Suprapubic skin (tissue), 4 donors: ENCODE measurements at regions not wholly inside any gene's neighbourhood (a gene's known extent, or its start where the extent isn't known, plus 50 kb on each side); places are given as distances from the start of the nearest gene placed in this dataset.

Source experiments
- DNase-seq, 2 donors: peaks; one replicate each; pipeline ENCODE4 v3.0.0-alpha.2; 2019; ENCODE audit warnings: low spot score in 2 of 2
- H3K27ac ChIP-seq: fragments of 200-600 bp; sonication (generic); one replicate; pipeline ENCODE4 v1.5.1; 2019
- H3K27me3 ChIP-seq: fragments of 200-600 bp; sonication (generic); one replicate; pipeline ENCODE4 v1.5.1; 2019
- H3K36me3 ChIP-seq: fragments of 200-600 bp; sonication (generic); one replicate; pipeline ENCODE4 v1.5.1; 2019
- H3K4me1 ChIP-seq: fragments of 200-600 bp; sonication (generic); one replicate; pipeline ENCODE4 v1.5.1; 2019
- H3K4me3 ChIP-seq: fragments of 200-600 bp; sonication (generic); one replicate; pipeline ENCODE4 v1.5.1; 2019; ENCODE audit warnings: mild to moderate bottlenecking
- H3K9me3 ChIP-seq: fragments of 200-600 bp; sonication (generic); one replicate; pipeline ENCODE4 v1.5.1; 2019
- EP300 ChIP-seq: sonication (generic); formaldehyde crosslinking; IDR thresholded peaks from one replicate; pipeline ENCODE4 v1.6.1; 2017; ENCODE audit warnings: antibody characterized with exemption
- POLR2A ChIP-seq, 2 donors: fragments of 450-650 bp; IDR thresholded peaks; one replicate each; pipeline ENCODE4 v1.6.1; 2017; ENCODE audit warnings: antibody characterized with exemption in 2 of 2, mild to moderate bottlenecking in 2 of 2, moderate library complexity in 2 of 2
- POLR2AphosphoS5 ChIP-seq, 3 donors: sonication (generic); formaldehyde crosslinking; IDR thresholded peaks; one replicate each; pipeline ENCODE4 v1.6.1; 2017; ENCODE audit warnings: antibody characterized with exemption in 3 of 3
- WGBS: methylation state at CpG from one replicate; pipeline ENCODE4 v1.1.5; 2018; 5-methylcytosine and 5-hydroxymethylcytosine counted together
- TF ChIP-seq, protein P1 (sequence below), 2 donors: fragments of 200-600 bp in 1 of 2; fragments of 450-650 bp in 1 of 2; sonication (generic) in 1 of 2; IDR thresholded peaks; one replicate each; pipeline ENCODE4 v1.5.1; 2016 to 2019; ENCODE audit warnings: antibody characterized with exemption in 2 of 2, mild to moderate bottlenecking in 1 of 2, moderate library complexity in 1 of 2

DNA sequence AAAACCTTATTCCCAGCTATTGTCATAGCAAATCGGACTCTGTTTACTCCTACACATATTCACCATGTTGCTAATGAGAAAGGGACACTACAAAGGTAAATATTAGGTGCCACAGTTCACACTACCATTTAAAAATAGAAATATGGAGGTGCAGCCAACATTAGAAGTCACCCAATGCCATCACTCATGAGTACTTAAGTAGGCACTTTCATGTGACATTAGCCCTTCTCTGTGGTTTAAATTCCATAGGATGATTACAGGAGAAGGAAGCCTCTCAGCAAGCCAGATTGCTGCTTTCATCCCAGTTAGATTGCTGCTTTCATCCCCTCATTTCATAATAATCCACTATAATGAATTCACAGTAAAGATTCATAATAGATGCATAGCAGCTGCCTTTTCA, 376.8 kb upstream of the ALCAM start:
- H3K27ac ChIP-seq, result no peak overlapping the region
- no peaks in the 10 kb centered on the region for H3K36me3 ChIP-seq
- DNase-seq, result no peak
- no peaks in the 10 kb centered on the region for H3K4me1 ChIP-seq
- no peak for TF ChIP-seq EP300
- TF ChIP-seq POLR2AphosphoS5 (IDR thresholded peaks at IDR 0.05), result no peak
- TF ChIP-seq POLR2A (IDR thresholded peaks at IDR 0.05), result no peak
- TF ChIP-seq, protein P1, sequence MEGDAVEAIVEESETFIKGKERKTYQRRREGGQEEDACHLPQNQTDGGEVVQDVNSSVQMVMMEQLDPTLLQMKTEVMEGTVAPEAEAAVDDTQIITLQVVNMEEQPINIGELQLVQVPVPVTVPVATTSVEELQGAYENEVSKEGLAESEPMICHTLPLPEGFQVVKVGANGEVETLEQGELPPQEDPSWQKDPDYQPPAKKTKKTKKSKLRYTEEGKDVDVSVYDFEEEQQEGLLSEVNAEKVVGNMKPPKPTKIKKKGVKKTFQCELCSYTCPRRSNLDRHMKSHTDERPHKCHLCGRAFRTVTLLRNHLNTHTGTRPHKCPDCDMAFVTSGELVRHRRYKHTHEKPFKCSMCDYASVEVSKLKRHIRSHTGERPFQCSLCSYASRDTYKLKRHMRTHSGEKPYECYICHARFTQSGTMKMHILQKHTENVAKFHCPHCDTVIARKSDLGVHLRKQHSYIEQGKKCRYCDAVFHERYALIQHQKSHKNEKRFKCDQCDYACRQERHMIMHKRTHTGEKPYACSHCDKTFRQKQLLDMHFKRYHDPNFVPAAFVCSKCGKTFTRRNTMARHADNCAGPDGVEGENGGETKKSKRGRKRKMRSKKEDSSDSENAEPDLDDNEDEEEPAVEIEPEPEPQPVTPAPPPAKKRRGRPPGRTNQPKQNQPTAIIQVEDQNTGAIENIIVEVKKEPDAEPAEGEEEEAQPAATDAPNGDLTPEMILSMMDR (IDR thresholded peaks at IDR 0.05), result no peak
- no peaks in the 10 kb centered on the region for H3K27me3 ChIP-seq
- no peak overlapping the region for H3K4me3 ChIP-seq
- WGBS, result 85% methylated on average over 1 of the region's 1 CpG
- H3K9me3 ChIP-seq, result no peaks in the 10 kb centered on the region

DNA sequence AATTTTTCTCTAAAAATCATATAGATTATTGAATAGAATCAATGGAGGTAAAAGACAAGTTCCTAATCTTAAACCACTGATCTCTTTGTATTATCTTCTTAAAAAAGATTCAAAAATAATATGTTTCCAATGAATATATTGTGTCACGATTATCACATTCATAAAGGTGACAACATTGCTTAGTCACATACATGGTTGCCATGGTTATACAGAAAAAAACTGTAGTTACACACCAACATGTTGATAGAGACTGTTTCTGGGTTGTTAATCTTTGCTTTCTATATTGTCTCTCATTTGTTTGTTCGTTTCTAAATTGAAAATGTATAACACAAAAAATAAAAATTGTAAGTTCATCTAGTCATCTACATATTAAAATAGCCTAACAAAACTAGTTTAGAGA, 376.0 kb upstream of the ALCAM start:
- Histone ChIP-seq H3K9me3 (no peaks in the 10 kb centered on the region), H3K27me3 (no peaks in the 10 kb centered on the region), H3K36me3 (no peaks in the 10 kb centered on the region), H3K4me3 (no peak overlapping the region), H3K27ac (no peak overlapping the region), H3K4me1 (no peaks in the 10 kb centered on the region)
- WGBS, result 74% methylated on average over 2 of the region's 2 CpGs
- DNase-seq, result no peak
- no peak for TF ChIP-seq EP300
- no peak for TF ChIP-seq POLR2A (IDR thresholded peaks at IDR 0.05)
- no peak for TF ChIP-seq POLR2AphosphoS5 (IDR thresholded peaks at IDR 0.05)
- TF ChIP-seq, protein P1 (IDR thresholded peaks at IDR 0.05), result no peak

DNA sequence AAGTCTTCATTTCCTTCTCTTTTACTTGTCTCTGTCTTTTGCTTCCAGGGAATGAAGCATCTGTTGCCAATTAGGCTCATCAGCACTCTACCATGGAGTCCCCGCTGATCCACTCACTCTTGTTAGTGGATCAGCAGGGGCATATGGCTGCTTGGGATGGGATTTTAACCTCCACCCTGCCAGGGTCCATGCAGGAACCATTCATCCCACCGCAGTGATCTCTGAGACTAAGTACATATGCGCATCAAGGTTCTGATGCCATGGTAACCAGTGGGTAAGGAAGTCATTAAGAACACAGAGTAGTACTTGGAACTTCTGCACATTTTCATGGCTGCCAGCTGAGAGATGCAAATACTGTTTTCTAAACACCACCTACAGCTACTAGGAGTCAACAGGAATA, 374.0 kb upstream of the ALCAM start:
- Histone ChIP-seq H3K36me3 (no peaks in the 10 kb centered on the region), H3K27ac (no peak overlapping the region), H3K9me3 (no peaks in the 10 kb centered on the region), H3K27me3 (no peaks in the 10 kb centered on the region), H3K4me1 (no peaks in the 10 kb centered on the region), H3K4me3 (no peak overlapping the region)
- no peak for DNase-seq
- 76% methylated on average over 3 of the region's 3 CpGs for WGBS
- TF ChIP-seq, protein P1 (IDR thresholded peaks at IDR 0.05), result no peak
- TF ChIP-seq EP300 (no peak), POLR2AphosphoS5 (IDR thresholded peaks at IDR 0.05) (no peak), POLR2A (IDR thresholded peaks at IDR 0.05) (no peak)

DNA sequence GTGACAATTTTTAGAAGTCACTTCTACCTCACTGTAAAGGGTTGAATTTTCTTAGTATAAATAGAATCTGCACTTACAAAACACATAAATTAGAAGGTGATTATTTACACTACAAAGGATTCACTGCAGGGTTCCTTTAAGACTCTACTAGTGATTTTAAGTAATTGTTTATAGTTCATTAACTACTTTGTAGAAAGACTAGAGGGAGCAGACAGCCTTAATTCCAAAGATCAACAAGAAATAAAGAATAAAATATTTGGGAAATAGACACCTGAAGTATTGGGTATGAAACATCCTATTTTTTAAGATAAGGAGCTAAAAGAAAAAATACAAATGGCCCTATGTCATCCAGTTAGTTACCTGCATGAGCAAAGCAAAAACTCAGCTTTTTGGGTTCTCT, 360.5 kb upstream of the ALCAM start:
- TF ChIP-seq POLR2AphosphoS5 (IDR thresholded peaks at IDR 0.05) (no peak), EP300 (no peak), POLR2A (IDR thresholded peaks at IDR 0.05) (no peak)
- TF ChIP-seq, protein P1 (IDR thresholded peaks at IDR 0.05), result no peak
- Histone ChIP-seq H3K36me3 (no peaks in the 10 kb centered on the region), H3K4me1 (no peaks in the 10 kb centered on the region), H3K27me3 (no peaks in the 10 kb centered on the region), H3K27ac (no peak overlapping the region), H3K4me3 (no peak overlapping the region), H3K9me3 (no peaks in the 10 kb centered on the region)
- no peak for DNase-seq

DNA sequence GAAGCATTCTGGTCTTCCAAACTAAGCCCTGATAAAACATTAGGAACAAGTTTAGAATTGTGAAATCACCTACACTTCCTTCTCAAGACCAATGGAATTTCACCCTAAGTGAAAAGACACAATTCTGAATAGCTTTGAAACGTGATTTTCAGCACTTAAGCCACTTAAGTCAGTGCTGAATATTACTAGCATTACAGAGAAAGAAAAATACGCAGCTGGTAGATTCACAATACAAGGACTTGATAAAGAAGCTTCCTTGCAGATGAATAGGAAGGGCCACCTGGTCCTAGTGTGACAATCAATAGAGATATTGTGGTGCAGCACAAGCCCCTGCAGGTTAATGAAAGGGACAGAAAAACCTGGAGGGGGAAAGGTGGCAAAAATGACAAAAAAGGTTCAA, 353.1 kb upstream of the ALCAM start:
- TF ChIP-seq, protein P1 (IDR thresholded peaks at IDR 0.05), result no peak
- TF ChIP-seq POLR2A (IDR thresholded peaks at IDR 0.05) (no peak), EP300 (no peak)
- Histone ChIP-seq H3K9me3 (no peaks in the 10 kb centered on the region), H3K4me3 (no peak overlapping the region), H3K27ac (no peak overlapping the region), H3K4me1 (no peaks in the 10 kb centered on the region), H3K27me3 (no peaks in the 10 kb centered on the region), H3K36me3 (no peaks in the 10 kb centered on the region)
- no peak for DNase-seq
- WGBS, result 66% methylated on average over 2 of the region's 2 CpGs
